Dedifferentiated amniotic fluid mesenchymal stem cell (primary cell): ENCODE measurements at regions not wholly inside any gene's neighbourhood (a gene's known extent, or its start where the extent isn't known, plus 50 kb on each side); places are given as distances from the start of the nearest gene placed in this dataset.

Experiments
- DNase-seq: peaks from one replicate; pipeline ENCODE4 v3.0.0-alpha.2; 2016; ENCODE audit errors: extremely low spot score

GRCh38 chr6:105991561-105992314 is 94.4 kb upstream of the PRDM1 start:
- DNase-seq, result no peak

GRCh38 chr6:105990151-105990550 is 96.0 kb upstream of the PRDM1 start:
- DNase-seq, result no peak

GRCh38 chr6:105988812-105989577 is 97.1 kb upstream of the PRDM1 start:
- DNase-seq, result no peak

GRCh38 chr6:105988321-105988720 is 97.8 kb upstream of the PRDM1 start:
- peak; percentile 43 for DNase-seq

GRCh38 chr6:105987516-105987915 is 98.6 kb upstream of the PRDM1 start:
- DNase-seq, result no peak

GRCh38 chr6:105986998-105987397 is 99.1 kb upstream of the PRDM1 start:
- peak; percentile 63 for DNase-seq

GRCh38 chr6:105985816-105986632 is 100.1 kb upstream of the PRDM1 start:
- no peak for DNase-seq

- DNase-seq, result no peak
Observed at GRCh38 chr6:105985098-105985815, 100.9 kb upstream of the PRDM1 start.

GRCh38 chr6:105983763-105984162 is 102.4 kb upstream of the PRDM1 start:
- no peak for DNase-seq

GRCh38 chr6:105982761-105983540 is 103.2 kb upstream of the PRDM1 start:
- no peak for DNase-seq

- DNase-seq, result no peak
Observed at GRCh38 chr6:105981888-105982358, 104.2 kb upstream of the PRDM1 start.

- DNase-seq, result no peak
Observed at GRCh38 chr6:105981002-105981887, 104.9 kb upstream of the PRDM1 start.

GRCh38 chr6:105978974-105979373 is 107.2 kb upstream of the PRDM1 start:
- DNase-seq, result no peak

GRCh38 chr6:105977934-105978504 is 108.1 kb upstream of the PRDM1 start:
- DNase-seq, result no peak

- peak; percentile 29 for DNase-seq
Observed at GRCh38 chr6:105974986-105975385, 111.2 kb upstream of the PRDM1 start.

GRCh38 chr6:105972440-105972839 is 113.7 kb upstream of the PRDM1 start:
- no peak for DNase-seq

GRCh38 chr6:105968603-105969333 is 117.4 kb upstream of the PRDM1 start:
- no peak for DNase-seq

- no peak for DNase-seq
Observed at GRCh38 chr6:105967917-105968602, 118.1 kb upstream of the PRDM1 start.
